AG09319 (cell line): ENCODE measurements at regions not wholly inside any gene's neighbourhood (a gene's known extent, or its start where the extent isn't known, plus 50 kb on each side); places are given as distances from the start of the nearest gene placed in this dataset.

Experiments
- DNase-seq: peaks from one replicate; pipeline ENCODE4 v3.0.0-alpha.2; 2010; ENCODE audit warnings: low read depth; ENCODE audit errors: extremely low read depth
- CTCF ChIP-seq: IDR thresholded peaks from 2 replicates; pipeline ENCODE4 v1.5.1; 2011; ENCODE audit warnings: low read depth, mild to moderate bottlenecking, inconsistent platforms, low read length, moderate library complexity

GRCh38 chr12:25740617-25741016, 187.5 kb upstream of the LMNTD1 start:
- no peak for TF ChIP-seq CTCF

GRCh38 chr12:25741917-25742316, 188.8 kb upstream of the LMNTD1 start:
- TF ChIP-seq CTCF: no peak
- no peak for DNase-seq

More at GRCh38 chr12:25740617-25741016, 187.5 kb upstream of the LMNTD1 start:
- DNase-seq: no peak

- DNase-seq: no peak
- no peak for TF ChIP-seq CTCF
Measured at GRCh38 chr12:25743679-25744215, 190.7 kb upstream of the LMNTD1 start.

GRCh38 chr12:25744313-25744712, 191.2 kb upstream of the LMNTD1 start:
- no peak for DNase-seq
- no peak for TF ChIP-seq CTCF

- no peak for DNase-seq
- TF ChIP-seq CTCF: no peak
Measured at GRCh38 chr12:25745281-25745680, 192.2 kb upstream of the LMNTD1 start.

- DNase-seq: no peak
- TF ChIP-seq CTCF: no peak
Measured at GRCh38 chr12:25746131-25746530, 193.0 kb upstream of the LMNTD1 start.

- no peak for DNase-seq
- no peak for TF ChIP-seq CTCF
Measured at GRCh38 chr12:25752710-25753309, 199.7 kb upstream of the LMNTD1 start.
